Stimulated activated CD4-positive, alpha-beta T cell treated with anti-CD3 and anti-CD28 coated beads, Interleukin-1b, Interleukin-23, amount 100 ng/mL, for 4 hours (primary cell): ENCODE measurements at regions not wholly inside any gene's neighbourhood (a gene's known extent, or its start where the extent isn't known, plus 50 kb on each side); places are given as distances from the start of the nearest gene placed in this dataset.

ENCODE experiments used
- DNase-seq, 2 donors: peaks; one replicate each; pipeline ENCODE4 v3.0.0-alpha.2; 2020; ENCODE audit warnings: low read depth in 2 of 2

DNA sequence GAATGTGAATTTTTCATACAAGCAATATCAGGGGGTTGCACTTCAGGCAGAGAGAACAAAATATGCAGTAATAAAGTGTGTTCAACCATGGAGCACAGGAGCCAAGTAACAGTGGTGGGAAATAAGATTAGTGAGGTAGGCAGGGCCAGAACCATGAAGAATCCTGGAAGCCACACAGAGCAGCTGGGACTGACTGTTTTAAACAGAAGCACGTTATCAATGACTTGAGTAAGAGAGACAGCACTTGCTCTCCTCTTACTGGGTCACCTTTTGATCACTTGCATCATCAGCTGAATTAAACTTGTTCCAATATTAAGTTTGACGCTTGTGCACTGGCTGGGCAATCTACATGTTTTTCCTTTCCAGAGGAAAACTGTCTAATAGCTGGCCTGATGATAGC is 238.5 kb downstream of the TBX18 start:
- DNase-seq, result no peak

DNA sequence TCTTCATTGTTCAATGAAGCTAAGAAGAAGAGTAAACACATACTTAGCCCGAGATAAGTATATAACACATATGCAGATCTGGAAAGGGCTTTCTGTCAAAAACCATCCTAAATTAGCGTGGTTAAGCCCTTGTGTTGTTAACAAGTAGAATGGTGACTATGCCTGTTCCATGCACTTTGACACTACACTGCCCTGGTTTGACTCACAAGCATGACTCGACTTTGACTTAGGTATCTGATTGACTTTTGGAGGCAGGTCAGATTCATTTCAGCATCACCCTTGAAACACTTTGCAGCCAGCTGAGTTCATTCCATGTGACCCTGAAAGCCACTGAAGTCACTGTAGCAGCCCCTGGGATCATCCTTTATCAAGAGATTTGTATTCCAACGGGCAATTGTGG is 239.8 kb downstream of the TBX18 start:
- no peak for DNase-seq

DNA sequence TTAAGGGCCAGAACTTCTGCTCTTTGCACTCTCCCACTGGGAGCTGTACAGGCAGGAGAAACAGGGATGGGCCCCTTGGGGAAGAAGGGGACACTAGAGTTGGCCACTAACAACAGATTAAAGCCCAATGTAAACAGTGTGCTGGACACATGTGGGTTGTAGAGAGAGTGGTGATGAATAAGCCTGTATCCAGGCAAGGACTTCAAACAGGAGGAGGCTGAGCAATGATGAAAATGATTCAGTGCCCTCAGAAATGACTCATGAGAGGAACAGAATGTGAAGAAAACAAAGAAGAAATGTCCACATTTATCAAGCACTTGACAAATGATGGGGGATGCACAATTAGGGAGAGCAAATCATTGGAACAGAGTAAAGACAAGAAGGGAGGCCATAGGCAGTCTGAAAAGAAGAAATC is 242.3 kb downstream of the TBX18 start:
- no peak for DNase-seq

DNA sequence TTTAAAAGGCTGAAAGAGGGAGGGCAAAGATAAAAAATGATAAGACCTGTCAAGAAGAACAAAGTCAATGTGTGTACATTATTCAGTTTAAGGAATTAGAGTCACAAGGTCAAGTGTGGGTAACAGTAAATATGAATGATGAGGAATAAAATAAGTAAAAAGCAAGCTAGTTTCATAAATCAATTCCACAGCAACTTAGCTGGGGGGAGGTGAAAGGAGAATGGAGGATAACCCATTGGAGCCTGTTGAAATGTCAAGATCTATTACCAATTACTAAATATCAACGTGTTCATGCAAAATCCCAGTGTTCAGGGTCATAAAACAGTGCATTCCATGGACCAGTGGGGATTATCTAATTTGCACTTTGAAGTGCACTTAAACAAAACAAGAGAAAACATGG is 242.9 kb downstream of the TBX18 start:
- no peak for DNase-seq

DNA sequence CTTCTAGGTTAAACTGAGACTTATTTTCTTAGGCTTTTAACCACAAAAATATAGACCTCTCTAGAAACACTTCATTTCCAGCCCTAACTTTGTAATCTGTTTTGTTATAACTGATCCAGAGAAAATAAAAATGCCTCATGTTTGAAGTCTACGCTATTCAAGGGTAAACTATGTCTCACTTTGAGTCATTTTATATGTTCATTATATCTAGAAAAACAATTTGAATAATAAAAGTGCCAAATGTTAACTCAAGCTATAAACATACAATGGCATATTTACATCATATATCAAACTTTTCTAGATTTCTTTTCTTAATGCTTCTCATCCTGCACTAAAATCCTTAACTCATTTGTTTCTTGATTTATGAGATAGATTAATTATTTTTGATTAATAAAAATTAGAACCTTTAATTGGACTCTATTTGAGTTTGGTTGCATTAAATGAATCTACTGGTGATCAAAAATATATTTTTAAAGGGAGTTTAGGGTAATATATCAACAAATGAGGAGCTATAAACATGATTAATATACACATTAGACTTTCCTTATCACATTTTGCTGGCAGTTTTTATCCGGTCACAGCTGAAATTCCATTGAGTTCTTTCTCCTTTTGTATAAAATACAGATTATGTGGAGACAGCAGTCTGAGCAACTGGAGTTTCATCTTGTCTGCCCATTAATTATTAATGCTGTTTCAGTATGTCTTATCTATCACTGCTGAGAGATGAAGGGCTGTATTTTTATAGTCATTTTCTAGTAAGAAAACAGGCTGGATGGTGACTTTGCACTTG is 246.5 kb downstream of the TBX18 start:
- DNase-seq, result no peak

DNA sequence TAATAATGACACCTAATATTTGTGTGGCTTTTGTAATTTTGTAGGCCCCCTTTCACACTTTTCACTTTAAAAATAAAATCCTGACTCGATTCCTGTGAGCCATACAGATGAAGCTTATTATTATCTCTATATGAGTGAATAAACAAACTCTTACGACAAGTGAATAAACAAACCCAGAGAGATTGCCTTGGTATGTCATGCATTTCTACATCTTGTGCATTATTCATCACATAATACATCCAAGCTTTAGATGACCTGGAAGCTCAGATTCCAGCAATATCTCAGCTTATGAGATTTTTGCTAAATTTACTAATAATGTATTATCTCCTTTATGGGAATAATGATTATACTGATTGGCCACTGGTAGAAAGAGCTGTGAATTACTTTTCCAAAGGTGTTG is 248.2 kb downstream of the TBX18 start:
- DNase-seq, result no peak

DNA sequence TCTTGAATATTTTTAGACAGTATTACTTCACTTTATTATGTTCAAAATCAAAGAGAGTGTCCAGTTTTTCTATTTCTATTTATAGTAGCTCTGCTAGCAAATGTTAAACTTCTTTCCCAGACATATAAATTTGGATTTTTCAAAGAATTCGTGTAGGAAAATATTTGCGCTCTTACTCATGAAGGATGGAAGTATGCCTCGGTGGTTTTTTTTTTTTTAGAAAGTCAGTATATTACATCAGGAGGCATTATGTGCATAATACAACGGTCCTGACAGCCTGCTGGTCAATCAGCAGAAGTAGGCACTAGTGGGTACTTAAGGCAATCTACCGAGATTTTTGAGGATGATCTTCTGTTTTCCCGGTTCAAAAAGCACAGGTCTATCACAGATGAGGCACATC is 249.3 kb downstream of the TBX18 start:
- DNase-seq, result no peak

DNA sequence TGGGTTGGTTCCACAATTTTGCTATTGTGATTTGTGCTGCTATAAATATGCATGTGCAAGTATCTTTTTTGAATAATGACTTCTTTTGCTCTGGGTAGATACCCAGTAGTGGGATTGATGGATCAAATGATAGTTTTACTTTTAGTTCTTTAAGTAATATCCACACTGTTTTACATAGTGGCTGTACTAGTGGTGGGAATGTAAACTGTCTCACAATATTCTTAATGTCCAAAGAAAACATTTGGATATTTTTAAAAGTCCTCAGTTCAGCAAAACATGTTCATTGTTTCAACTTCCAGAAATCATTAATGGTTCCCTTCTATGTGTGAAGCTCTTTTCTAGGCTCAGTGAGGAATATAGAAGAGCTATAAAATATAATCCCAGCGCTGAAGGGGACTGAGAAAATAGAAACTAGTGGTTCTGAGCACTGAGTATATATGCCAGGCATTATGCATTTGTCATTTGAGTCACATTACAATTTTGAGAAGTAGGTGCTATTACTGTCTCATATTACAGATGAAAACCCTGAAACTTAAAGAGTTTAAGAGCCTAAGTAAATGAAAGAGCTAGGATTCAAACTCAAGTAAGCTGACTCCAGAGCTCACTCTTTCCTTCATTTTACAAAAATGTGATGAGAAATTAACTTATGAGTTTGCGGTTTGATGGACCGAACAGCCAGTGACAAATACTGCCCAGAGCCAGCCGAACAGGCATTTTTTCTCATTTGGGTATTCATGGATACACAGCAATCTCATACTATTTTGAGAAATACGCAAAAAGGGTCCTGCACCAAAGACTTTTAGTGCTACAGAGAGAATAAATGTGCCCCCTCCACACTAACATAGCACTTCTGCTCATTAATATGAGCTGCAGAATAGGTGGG is 250.1 kb downstream of the TBX18 start:
- no peak for DNase-seq

DNA sequence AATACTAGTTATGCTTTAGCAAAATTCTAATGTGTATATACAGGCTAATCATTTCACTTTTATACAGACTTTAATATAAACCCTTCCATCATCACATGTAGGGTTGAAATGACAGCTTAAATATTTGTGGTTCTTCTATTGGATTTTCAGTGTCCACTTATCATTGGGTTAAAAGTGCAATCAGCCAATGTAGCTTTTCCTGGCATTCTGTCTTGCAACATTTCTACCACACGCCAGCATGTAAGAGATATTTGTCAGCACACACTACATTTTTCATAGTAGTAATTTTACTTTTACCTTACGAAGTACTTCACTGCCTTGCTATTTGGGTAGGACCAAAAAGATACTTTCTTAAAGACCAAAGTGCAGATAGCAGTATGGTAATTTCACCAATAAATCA is 252.0 kb downstream of the TBX18 start:
- DNase-seq, result no peak

DNA sequence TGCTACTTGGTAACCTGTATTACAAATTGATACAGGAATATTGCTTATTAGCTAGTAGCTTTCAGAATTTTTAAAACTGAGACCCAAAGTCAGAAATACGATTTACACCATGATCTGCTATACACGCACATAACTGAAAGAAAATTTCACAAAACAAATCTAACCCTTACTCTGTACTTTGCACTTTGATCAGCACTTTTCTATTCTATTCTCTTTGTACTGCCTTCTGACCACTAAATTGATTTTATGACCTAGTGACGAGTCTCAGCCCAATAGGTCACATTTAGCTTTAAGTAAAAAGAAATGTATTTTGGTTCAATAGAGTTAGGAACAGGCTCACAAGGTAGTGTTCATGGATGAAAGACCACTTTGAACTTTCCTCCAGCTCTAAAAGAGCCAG is 252.5 kb downstream of the TBX18 start:
- DNase-seq, result no peak

DNA sequence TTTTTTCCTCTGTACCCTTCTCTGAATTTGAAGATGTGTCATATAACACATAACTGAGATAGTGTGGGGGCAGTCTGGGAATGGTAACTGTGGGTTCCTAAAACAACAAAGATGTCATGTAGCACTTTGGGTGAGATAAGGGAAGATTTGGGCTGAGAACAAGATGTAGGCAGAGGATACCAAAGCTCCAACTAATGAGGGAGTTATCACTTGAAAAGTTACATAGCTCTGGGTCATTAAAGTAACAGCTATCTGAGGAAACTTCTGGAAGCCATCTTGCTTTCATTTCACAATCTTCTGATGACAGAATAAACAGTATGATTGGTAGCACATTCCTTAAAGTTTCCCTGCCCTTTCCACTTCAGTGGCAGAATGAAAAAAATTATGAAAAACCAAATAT is 255.4 kb downstream of the TBX18 start:
- DNase-seq, result no peak

DNA sequence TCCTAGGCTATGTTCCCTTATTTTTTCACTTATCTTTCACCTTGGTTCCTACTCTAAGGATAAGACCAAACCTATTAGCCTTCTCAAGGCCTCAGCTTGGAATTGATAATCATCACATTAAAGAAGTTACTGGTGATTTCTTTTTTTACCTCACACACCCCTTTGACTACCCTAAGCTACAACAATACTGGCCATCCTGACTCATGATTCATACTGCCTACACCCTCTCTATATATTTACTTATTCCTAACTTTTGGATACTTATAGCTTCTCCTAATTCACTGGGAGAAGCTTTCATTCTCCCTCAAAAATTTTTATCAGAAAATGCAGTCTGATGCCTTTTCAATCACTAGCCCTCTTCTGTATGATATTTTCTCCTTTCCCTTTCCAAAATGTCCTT is 256.1 kb downstream of the TBX18 start:
- no peak for DNase-seq

DNA sequence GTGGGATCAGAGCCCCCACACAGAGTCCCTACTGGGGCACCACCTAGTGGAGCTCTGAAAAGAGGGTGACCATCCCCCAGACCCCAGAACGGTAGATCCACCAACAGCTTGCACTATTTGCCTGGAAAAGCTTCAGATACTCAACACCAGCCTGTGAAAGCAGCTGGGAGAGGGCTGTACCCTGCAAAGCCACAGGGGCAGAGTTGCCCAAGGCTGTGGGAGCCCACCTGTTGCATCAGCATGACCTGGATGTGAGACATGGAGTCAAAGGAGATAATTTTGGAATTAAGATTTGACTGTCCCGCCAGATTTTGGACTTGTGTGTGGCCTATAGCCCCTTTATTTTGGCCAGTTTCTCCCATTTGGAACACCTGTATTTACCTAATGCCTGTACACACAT is 260.4 kb downstream of the TBX18 start:
- no peak for DNase-seq

DNA sequence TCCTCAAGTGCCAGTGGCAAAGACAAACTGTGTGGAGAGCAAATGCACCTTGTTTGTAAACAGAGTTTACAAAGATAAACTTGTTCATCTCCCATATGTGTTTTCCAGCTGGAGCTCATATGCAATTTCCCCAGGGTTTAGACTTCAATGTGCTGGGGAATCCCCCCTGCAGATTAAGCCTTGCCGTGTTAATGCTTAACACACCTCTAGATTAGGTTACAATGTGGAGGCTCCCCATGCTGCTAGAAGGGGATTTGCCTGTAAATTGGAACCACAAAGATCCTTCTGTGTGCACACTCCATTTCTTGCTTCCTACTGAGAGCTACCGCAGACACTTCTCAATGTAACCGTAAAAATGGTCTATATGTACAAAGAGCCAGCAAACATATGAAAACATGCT is 263.1 kb downstream of the TBX18 start:
- no peak for DNase-seq

DNA sequence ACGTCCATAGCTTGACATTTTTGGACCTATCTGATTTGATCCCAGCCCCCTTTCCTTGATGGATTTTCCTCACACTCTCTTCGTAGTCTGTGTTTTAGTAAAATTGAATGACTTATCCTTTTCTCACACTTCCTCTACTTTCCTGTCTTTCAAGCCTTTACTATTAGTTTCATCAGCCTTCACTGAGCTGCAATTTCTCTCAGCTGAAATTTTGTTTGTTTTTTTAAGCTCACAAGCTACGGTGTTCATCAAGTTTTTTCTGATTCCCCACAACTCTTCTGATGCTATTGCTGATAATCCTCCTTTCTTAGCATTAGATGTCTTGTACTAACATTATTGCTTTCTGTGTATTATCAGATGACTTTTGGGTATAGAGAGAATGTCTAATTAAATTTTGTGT is 263.7 kb downstream of the TBX18 start:
- no peak for DNase-seq

DNA sequence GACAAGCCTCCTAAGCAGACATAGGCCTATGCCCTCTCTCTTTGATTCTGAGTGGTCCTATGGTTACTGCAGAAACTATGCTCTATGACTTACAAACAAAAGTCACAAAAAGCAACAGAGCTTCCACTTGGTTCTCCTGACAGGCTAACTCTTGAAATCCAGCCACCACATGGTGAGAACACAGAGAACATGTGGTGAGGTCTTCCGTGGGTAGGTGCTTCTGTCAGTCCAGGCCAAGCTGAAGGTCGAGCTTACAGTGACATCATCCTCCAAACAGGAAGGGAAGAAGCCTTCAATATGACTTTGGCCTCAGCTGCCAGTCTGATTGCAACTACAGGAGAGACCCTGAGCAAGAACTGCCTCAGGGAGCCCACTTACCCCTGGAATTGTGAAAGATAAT is 265.5 kb downstream of the TBX18 start:
- no peak for DNase-seq

DNA sequence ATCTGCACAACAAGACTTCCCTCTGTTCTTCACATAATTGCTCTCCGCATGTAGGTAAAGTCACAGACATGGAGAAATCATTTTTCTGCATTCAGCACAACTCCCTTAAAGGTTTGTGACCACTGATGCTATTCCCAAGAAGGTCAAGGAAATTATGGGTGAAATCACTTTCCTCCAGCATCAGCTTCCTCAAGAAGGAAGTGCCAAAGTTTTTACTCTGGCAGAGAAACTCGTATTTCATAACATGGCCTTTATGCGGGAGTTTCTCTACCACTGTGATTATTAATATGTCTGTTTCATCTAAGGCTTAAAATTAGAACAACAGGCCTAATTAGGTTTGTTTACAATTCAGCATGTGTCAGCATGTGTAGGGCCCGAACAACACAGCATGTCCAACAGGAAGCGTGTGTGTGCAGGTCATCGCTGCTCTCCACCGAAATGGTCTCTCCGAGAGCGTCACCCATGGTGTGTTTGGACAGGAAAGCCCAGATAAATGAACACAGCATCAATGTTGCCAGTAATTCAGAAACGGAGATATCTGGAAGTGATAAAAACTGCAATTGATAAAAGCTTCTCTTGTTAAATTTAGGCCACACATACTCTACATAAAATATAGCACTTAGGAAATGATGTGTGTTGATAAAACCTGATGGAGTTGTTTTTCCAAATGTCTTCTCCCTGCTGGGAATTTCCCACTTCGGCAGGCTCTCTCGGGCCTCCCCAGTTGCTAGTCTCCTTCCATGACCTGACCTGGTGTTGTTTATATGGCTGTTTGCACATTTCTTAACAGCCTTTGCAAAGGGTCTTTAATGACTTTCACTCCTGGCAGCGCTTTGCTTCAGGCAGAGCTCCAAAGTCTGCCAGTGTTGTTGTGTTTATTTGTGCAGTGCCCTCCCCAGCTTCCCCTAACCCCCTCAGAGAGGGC is 265.1 kb upstream of the CEP162 start:
- no peak for DNase-seq

DNA sequence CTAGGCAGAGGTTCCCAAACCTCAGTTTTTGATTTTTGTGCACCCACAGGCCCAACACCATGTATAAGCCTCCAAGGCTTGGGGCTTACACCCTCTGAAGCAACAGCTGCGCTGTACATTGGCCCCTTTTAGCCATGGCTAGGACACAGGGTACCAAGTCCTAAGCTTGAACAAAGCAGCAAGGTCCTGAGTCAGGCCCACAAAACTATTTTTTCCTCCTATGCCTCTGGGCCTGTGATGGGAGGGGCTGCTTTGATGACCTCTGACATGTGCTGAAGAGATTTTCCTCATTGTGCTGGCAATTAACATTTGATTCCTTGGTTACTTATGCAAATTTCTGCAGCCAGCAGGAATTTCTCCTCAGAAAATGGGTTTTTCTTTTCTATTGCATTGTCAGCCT is 262.2 kb upstream of the CEP162 start:
- no peak for DNase-seq

DNA sequence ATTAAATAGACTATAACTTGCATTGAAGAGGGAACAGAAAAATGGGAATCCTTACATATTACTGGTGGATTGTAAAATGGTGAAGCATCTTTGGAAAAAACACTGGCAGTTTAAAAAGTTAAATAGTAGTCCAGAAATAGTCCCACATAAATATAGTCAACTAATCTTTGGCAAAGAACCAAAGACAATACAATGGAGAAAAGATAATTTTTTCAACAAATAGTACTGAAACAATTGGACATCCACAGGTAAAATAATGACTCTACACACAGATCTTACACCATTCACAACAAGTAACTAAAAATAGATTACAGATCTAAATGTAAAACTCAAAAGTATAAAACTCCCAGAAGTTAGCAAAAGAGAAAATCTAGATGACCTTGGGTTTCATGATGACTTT is 259.1 kb upstream of the CEP162 start:
- DNase-seq, result no peak

DNA sequence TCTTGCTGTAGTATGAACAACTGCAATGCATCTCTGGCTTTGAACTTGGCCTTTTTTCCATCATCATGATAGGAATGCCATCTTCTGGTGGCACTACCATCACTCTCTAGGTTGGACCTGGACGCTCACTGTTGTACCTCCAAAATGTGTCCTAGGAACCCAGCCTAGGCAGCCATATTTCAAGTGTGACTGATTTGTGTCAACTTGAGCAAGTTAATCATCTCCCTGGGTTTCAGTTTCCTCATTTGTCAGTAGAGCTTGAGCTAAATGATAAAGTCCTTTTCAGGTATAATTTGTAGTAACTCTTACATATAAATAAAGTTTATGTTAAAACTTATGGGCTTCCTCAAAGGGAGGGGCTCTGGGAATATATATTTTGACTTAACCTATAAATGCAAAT is 241.7 kb upstream of the CEP162 start:
- DNase-seq, result no peak

DNA sequence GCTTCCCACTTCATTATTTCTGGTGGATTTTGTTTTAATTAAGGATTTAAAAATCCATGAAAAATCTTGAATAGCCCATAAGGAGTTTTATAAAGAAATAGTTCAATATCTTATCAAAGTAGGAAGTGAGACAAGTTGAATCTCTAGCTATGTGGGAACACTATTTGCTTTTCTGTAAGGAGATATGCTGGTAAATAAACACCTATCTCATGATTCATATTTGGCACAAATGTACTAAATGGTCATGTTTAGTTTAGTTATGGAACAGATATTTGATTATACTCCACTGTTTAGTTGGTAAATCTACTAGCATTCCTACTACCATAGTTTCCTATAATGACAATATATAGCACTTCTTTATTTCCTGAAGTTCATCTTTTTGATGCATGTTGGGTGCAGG is 239.9 kb upstream of the CEP162 start:
- DNase-seq, result no peak

DNA sequence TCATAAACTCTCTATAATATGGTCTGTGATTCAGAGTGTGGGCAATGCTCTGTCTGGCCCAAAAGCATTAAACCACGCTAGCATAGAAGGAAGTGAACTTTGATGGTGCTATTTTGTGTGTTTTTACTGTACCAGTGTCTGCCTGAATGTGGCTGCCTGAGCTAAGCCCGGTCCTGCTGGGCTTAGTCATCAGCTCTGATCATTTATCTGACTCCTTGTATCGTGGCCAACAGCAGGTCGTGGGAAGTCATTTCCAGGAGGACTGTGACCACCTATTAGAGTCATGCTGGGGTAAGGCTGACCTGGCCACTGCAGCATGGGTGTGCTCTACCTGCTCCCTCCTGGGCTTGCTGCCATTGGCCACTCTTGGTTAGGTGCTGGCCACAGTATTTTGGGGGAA is 239.1 kb upstream of the CEP162 start:
- DNase-seq, result no peak
